Ishikawa (cell line): ENCODE measurements at regions not wholly inside any gene's neighbourhood (a gene's known extent, or its start where the extent isn't known, plus 50 kb on each side); places are given as distances from the start of the nearest gene placed in this dataset.

Experiments
- NFIC ChIP-seq: IDR thresholded peaks from 2 replicates; pipeline ENCODE4 v1.6.1; 2012
- TEAD4 ChIP-seq: IDR thresholded peaks from 2 replicates; pipeline ENCODE4 v1.6.1; 2012
- TF ChIP-seq, protein P1 (sequence below): IDR thresholded peaks from 2 replicates; pipeline ENCODE4 v1.6.1; 2012; ENCODE audit warnings: low read depth, mild to moderate bottlenecking

DNA sequence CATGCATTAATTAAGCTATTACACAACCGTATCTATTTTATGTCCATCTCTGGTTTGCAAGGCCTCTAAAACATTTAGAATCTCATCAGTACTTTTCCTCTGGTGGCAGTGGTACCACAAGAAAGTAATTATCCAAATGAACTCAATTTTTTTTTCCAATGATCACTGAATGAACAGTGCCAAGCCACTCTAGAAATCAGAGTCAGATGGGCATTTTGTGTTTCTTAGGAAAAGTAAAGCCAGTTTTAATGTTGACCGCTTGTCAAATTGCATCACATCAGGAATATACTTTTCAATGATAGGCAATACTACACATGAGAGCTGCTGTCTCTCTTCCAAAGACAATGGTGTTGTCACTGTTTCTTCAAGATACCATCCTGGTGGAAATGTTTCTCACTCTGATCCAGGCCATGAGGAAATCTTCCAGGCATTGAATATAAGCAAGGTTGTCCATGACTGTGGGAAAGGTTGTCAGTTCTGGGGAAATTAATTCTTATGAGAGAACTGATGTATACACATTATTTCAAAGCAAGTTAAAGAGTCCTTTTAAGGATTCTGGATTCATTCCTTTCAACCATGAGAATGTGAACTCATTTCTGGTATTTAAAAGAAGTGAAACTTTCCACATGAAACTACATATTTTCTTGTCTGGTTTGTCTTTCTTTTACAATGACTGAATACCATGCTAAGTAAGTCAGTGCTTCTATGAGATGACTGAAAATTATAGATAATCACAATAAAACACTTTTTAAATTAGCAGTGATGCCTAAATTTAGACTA lies 108.8 kb upstream of the TCF21 start:
- TF ChIP-seq NFIC = no peak
- TF ChIP-seq, protein P1, sequence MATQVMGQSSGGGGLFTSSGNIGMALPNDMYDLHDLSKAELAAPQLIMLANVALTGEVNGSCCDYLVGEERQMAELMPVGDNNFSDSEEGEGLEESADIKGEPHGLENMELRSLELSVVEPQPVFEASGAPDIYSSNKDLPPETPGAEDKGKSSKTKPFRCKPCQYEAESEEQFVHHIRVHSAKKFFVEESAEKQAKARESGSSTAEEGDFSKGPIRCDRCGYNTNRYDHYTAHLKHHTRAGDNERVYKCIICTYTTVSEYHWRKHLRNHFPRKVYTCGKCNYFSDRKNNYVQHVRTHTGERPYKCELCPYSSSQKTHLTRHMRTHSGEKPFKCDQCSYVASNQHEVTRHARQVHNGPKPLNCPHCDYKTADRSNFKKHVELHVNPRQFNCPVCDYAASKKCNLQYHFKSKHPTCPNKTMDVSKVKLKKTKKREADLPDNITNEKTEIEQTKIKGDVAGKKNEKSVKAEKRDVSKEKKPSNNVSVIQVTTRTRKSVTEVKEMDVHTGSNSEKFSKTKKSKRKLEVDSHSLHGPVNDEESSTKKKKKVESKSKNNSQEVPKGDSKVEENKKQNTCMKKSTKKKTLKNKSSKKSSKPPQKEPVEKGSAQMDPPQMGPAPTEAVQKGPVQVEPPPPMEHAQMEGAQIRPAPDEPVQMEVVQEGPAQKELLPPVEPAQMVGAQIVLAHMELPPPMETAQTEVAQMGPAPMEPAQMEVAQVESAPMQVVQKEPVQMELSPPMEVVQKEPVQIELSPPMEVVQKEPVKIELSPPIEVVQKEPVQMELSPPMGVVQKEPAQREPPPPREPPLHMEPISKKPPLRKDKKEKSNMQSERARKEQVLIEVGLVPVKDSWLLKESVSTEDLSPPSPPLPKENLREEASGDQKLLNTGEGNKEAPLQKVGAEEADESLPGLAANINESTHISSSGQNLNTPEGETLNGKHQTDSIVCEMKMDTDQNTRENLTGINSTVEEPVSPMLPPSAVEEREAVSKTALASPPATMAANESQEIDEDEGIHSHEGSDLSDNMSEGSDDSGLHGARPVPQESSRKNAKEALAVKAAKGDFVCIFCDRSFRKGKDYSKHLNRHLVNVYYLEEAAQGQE = no peak
- no peak for TF ChIP-seq TEAD4
